ENCODE measurements at regions not wholly inside any gene's neighbourhood (a gene's known extent, or its start where the extent isn't known, plus 50 kb on each side); places are given as distances from the start of the nearest gene placed in this dataset.

- H3K27ac ChIP-seq (ENCODE audit: low read length) = no peak overlapping the region
- no peaks in the 10 kb centered on the region for H3K4me1 ChIP-seq (ENCODE audit: control insufficient read depth, low read depth, low read length)
- no peaks in the 10 kb centered on the region for H3K27me3 ChIP-seq (ENCODE audit: control insufficient read depth, insufficient read depth, low read length)
- no peaks in the 10 kb centered on the region for H3K9me3 ChIP-seq (ENCODE audit: control insufficient read depth, low read depth, low read length)
- H3K36me3 ChIP-seq (ENCODE audit: control insufficient read depth, low read depth, low read length) = no peaks in the 10 kb centered on the region
- H3K9ac ChIP-seq (ENCODE audit: low read length) = no peak overlapping the region
- no peak overlapping the region for H3K4me3 ChIP-seq (ENCODE audit: low read length)
Measured at GRCh38 chr5:166050531-166050930, 2240.9 kb upstream of the WWC1 start.

- Histone ChIP-seq H3K36me3 (ENCODE audit: control insufficient read depth, low read depth, low read length) (no peaks in the 10 kb centered on the region), H3K4me1 (ENCODE audit: control insufficient read depth, low read depth, low read length) (no peaks in the 10 kb centered on the region), H3K9ac (ENCODE audit: low read length) (no peak overlapping the region), H3K27ac (ENCODE audit: low read length) (no peak overlapping the region), H3K9me3 (ENCODE audit: control insufficient read depth, low read depth, low read length) (no peaks in the 10 kb centered on the region), H3K27me3 (ENCODE audit: control insufficient read depth, insufficient read depth, low read length) (no peaks in the 10 kb centered on the region), H3K4me3 (ENCODE audit: low read length) (no peak overlapping the region)
Measured at GRCh38 chr5:166058660-166059059, 2232.8 kb upstream of the WWC1 start.

- Histone ChIP-seq H3K27ac (ENCODE audit: low read length) (no peak overlapping the region), H3K27me3 (ENCODE audit: control insufficient read depth, insufficient read depth, low read length) (no peaks in the 10 kb centered on the region), H3K4me3 (ENCODE audit: low read length) (no peak overlapping the region), H3K4me1 (ENCODE audit: control insufficient read depth, low read depth, low read length) (no peaks in the 10 kb centered on the region), H3K9me3 (ENCODE audit: control insufficient read depth, low read depth, low read length) (no peaks in the 10 kb centered on the region), H3K36me3 (ENCODE audit: control insufficient read depth, low read depth, low read length) (no peaks in the 10 kb centered on the region), H3K9ac (ENCODE audit: low read length) (no peak overlapping the region)
Measured at GRCh38 chr5:166062094-166062493, 2229.4 kb upstream of the WWC1 start.

GRCh38 chr5:166062719-166063118 lies 2228.7 kb upstream of the WWC1 start:
- no peak overlapping the region for H3K27ac ChIP-seq (ENCODE audit: low read length)
- H3K4me3 ChIP-seq (ENCODE audit: low read length) = no peak overlapping the region
- H3K36me3 ChIP-seq (ENCODE audit: control insufficient read depth, low read depth, low read length) = no peaks in the 10 kb centered on the region
- H3K9ac ChIP-seq (ENCODE audit: low read length) = no peak overlapping the region
- H3K4me1 ChIP-seq (ENCODE audit: control insufficient read depth, low read depth, low read length) = no peaks in the 10 kb centered on the region
- H3K9me3 ChIP-seq (ENCODE audit: control insufficient read depth, low read depth, low read length) = no peaks in the 10 kb centered on the region
- H3K27me3 ChIP-seq (ENCODE audit: control insufficient read depth, insufficient read depth, low read length) = no peaks in the 10 kb centered on the region

- H3K9ac ChIP-seq (ENCODE audit: low read length) = no peak overlapping the region
- H3K27me3 ChIP-seq (ENCODE audit: control insufficient read depth, insufficient read depth, low read length) = no peaks in the 10 kb centered on the region
- H3K4me3 ChIP-seq (ENCODE audit: low read length) = no peak overlapping the region
- no peaks in the 10 kb centered on the region for H3K4me1 ChIP-seq (ENCODE audit: control insufficient read depth, low read depth, low read length)
- no peaks in the 10 kb centered on the region for H3K9me3 ChIP-seq (ENCODE audit: control insufficient read depth, low read depth, low read length)
- no peaks in the 10 kb centered on the region for H3K36me3 ChIP-seq (ENCODE audit: control insufficient read depth, low read depth, low read length)
- H3K27ac ChIP-seq (ENCODE audit: low read length) = no peak overlapping the region
Measured at GRCh38 chr5:166063261-166063660, 2228.2 kb upstream of the WWC1 start.

- Histone ChIP-seq H3K36me3 (ENCODE audit: control insufficient read depth, low read depth, low read length) (no peaks in the 10 kb centered on the region), H3K9me3 (ENCODE audit: control insufficient read depth, low read depth, low read length) (no peaks in the 10 kb centered on the region), H3K4me3 (ENCODE audit: low read length) (no peak overlapping the region), H3K27me3 (ENCODE audit: control insufficient read depth, insufficient read depth, low read length) (no peaks in the 10 kb centered on the region), H3K27ac (ENCODE audit: low read length) (no peak overlapping the region), H3K9ac (ENCODE audit: low read length) (no peak overlapping the region), H3K4me1 (ENCODE audit: control insufficient read depth, low read depth, low read length) (peaks cover 35% of the 10 kb centered on the region)
Measured at GRCh38 chr5:166068547-166069335, 2222.7 kb upstream of the WWC1 start.

GRCh38 chr5:166073901-166074581 lies 2217.4 kb upstream of the WWC1 start:
- Histone ChIP-seq H3K27ac (ENCODE audit: low read length) (peak overlapping the region; percentile 78), H3K4me3 (ENCODE audit: low read length) (peak overlapping the region; percentile 74), H3K4me1 (ENCODE audit: control insufficient read depth, low read depth, low read length) (peaks cover 47% of the 10 kb centered on the region), H3K9ac (ENCODE audit: low read length) (peak overlapping the region; percentile 65), H3K9me3 (ENCODE audit: control insufficient read depth, low read depth, low read length) (no peaks in the 10 kb centered on the region), H3K36me3 (ENCODE audit: control insufficient read depth, low read depth, low read length) (no peaks in the 10 kb centered on the region), H3K27me3 (ENCODE audit: control insufficient read depth, insufficient read depth, low read length) (no peaks in the 10 kb centered on the region)

- H3K27me3 ChIP-seq (ENCODE audit: control insufficient read depth, insufficient read depth, low read length) = no peaks in the 10 kb centered on the region
- H3K9ac ChIP-seq (ENCODE audit: low read length) = peak overlapping the region; percentile 67
- no peaks in the 10 kb centered on the region for H3K36me3 ChIP-seq (ENCODE audit: control insufficient read depth, low read depth, low read length)
- H3K4me3 ChIP-seq (ENCODE audit: low read length) = peak overlapping the region; percentile 74
- no peaks in the 10 kb centered on the region for H3K9me3 ChIP-seq (ENCODE audit: control insufficient read depth, low read depth, low read length)
- peak overlapping the region; percentile 97 for H3K27ac ChIP-seq (ENCODE audit: low read length)
- peaks cover 43% of the 10 kb centered on the region for H3K4me1 ChIP-seq (ENCODE audit: control insufficient read depth, low read depth, low read length)
Measured at GRCh38 chr5:166074582-166075481, 2216.6 kb upstream of the WWC1 start.

- Histone ChIP-seq H3K27ac (ENCODE audit: low read length) (no peak overlapping the region), H3K27me3 (ENCODE audit: control insufficient read depth, insufficient read depth, low read length) (no peaks in the 10 kb centered on the region), H3K9ac (ENCODE audit: low read length) (no peak overlapping the region), H3K36me3 (ENCODE audit: control insufficient read depth, low read depth, low read length) (no peaks in the 10 kb centered on the region), H3K9me3 (ENCODE audit: control insufficient read depth, low read depth, low read length) (no peaks in the 10 kb centered on the region), H3K4me1 (ENCODE audit: control insufficient read depth, low read depth, low read length) (peaks cover 31% of the 10 kb centered on the region), H3K4me3 (ENCODE audit: low read length) (no peak overlapping the region)
Measured at GRCh38 chr5:166083183-166083959, 2208.1 kb upstream of the WWC1 start.

GRCh38 chr5:166086568-166086967 lies 2204.9 kb upstream of the WWC1 start:
- no peaks in the 10 kb centered on the region for H3K9me3 ChIP-seq (ENCODE audit: control insufficient read depth, low read depth, low read length)
- no peaks in the 10 kb centered on the region for H3K27me3 ChIP-seq (ENCODE audit: control insufficient read depth, insufficient read depth, low read length)
- H3K4me1 ChIP-seq (ENCODE audit: control insufficient read depth, low read depth, low read length) = peaks cover 38% of the 10 kb centered on the region
- no peaks in the 10 kb centered on the region for H3K36me3 ChIP-seq (ENCODE audit: control insufficient read depth, low read depth, low read length)
- no peak overlapping the region for H3K9ac ChIP-seq (ENCODE audit: low read length)
- no peak overlapping the region for H3K27ac ChIP-seq (ENCODE audit: low read length)
- H3K4me3 ChIP-seq (ENCODE audit: low read length) = no peak overlapping the region
